Stimulated activated naive CD8-positive, alpha-beta T cell treated with anti-CD3 and anti-CD28 coated beads, Interleukin-15, amount 100 ng/mL, for 72 hours (primary cell): ENCODE measurements at regions not wholly inside any gene's neighbourhood (a gene's known extent, or its start where the extent isn't known, plus 50 kb on each side); places are given as distances from the start of the nearest gene placed in this dataset.
"Not testable (repeated sequence)": the region's sequence is repeated elsewhere in the genome, so short reads cannot be mapped to it uniquely, and the experiment has no call there.

Experiments
- ATAC-seq: fragments of 150-1000 bp; cut with Tn5 transposase; 2 replicates; pipeline ENCODE4 v1.10.0; 2021; ENCODE audit warnings: mild to moderate bottlenecking, moderate library complexity
- DNase-seq, 2 donors: peaks; one replicate each; pipeline ENCODE4 v3.0.0; 2021 to 2022
- H3K27ac Mint-ChIP-seq, 2 donors: one replicate each; pipeline ENCODE4 v1.8.0; 2022; ENCODE audit warnings: mild to moderate bottlenecking in 2 of 2, mixed read lengths in 2 of 2, moderate library complexity in 2 of 2
- H3K27me3 Mint-ChIP-seq: one replicate; pipeline ENCODE4 v1.8.0; 2022; ENCODE audit warnings: mixed read lengths
- H3K4me1 Mint-ChIP-seq: one replicate; pipeline ENCODE4 v1.8.0; 2022; ENCODE audit warnings: mild to moderate bottlenecking, mixed read lengths
- H3K4me3 Mint-ChIP-seq, 2 donors: one replicate each; pipeline ENCODE4 v1.8.0; 2022; ENCODE audit warnings: mild to moderate bottlenecking in 2 of 2, mixed read lengths in 2 of 2, moderate library complexity in 1 of 2
- H3K9me3 Mint-ChIP-seq, 2 donors: one replicate each; pipeline ENCODE4 v1.8.0; 2022; ENCODE audit warnings: mixed read lengths in 2 of 2

GRCh38 chr4:126168484-126168883 is 853.7 kb downstream of the FAT4 start:
- Mint-ChIP-seq H3K27me3 (no peaks in the 10 kb centered on the region), H3K4me3 (no peak overlapping the region), H3K27ac (no peak overlapping the region), H3K9me3 (peaks cover 4 to 5% of the 10 kb centered on the region in 2 donors), H3K4me1 (no peaks in the 10 kb centered on the region)
- DNase-seq (no peak), ATAC-seq (no peak)

DNA sequence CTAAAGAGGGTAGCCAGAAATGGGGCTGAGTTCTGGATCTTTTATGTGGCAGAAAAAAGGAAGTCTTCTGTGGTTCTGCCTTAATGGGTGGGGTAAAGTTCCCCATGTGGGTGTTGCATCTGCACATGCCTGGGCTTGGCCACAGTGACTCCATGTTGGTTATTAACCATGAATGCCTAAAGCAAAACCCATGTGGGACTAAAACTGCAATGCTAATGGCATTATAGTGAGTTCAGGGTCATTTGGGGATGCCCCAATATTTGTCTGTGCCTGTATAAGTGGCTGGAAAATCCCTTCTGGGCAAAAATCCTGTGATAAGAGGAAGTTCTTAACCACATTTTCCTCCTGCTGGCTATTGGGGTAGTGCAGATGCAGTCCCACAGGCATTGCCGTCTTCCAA is 857.4 kb downstream of the FAT4 start:
- DNase-seq = no peak
- no peak overlapping the region for H3K4me3 Mint-ChIP-seq

DNA sequence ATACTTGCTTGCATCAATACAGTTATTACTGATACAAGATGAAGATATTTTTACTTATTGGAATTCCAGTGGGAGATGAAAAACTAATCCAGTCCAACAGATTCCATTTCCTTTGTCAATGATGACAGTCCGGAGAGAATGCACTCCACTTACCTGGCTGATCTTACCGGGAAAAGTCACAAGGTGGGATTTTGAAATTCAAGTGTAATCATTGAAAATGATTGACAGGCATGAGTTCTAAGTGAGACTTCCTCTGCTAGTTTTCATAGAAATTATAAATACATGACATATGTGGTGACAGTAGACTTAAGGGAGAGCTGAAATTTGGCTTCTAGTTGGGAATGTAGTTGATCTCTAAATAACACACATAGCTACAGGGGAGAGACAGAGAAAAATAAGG is 859.9 kb downstream of the FAT4 start:
- H3K27ac Mint-ChIP-seq = no peak overlapping the region
- H3K4me1 Mint-ChIP-seq = no peaks in the 10 kb centered on the region
- H3K9me3 Mint-ChIP-seq = peaks cover 0 to 19% of the 10 kb centered on the region in 2 donors
- no peak overlapping the region for H3K4me3 Mint-ChIP-seq
- ATAC-seq (no peak), DNase-seq (no peak)
- no peaks in the 10 kb centered on the region for H3K27me3 Mint-ChIP-seq

More for the DNA sequence above, 857.4 kb downstream of the FAT4 start:
- Mint-ChIP-seq H3K27ac (no peak overlapping the region), H3K27me3 (no peaks in the 10 kb centered on the region), H3K9me3 (peaks cover 0 to 15% of the 10 kb centered on the region in 2 donors), H3K4me1 (no peaks in the 10 kb centered on the region)
- ATAC-seq = no peak

- Mint-ChIP-seq H3K9me3 (peaks cover 0 to 16% of the 10 kb centered on the region in 2 donors), H3K4me3 (no peak overlapping the region), H3K27me3 (no peaks in the 10 kb centered on the region), H3K27ac (no peak overlapping the region), H3K4me1 (no peaks in the 10 kb centered on the region)
- DNase-seq = no peak
- no peak for ATAC-seq
These were observed 865.9 kb downstream of the FAT4 start for GRCh38 chr4:126180642-126181041.

DNA sequence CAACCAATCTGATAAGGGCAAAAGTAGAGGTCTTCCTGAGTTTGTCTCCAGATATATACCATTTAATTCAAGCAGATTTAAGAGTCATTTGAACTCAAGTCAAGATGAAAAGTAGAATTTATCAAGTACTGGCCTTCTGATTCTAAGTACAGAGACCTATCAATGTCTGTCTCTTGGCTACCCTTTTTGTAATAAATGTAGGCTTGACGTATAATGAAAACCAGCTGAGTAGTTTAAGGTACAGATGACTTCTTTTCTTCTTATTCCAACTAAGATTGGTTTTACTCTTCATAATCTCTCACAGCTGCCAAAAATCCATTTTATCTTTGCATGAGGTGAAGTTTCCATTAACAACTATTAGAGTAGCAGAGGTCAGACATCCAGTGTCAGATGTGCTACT is 867.6 kb downstream of the FAT4 start:
- no peak for DNase-seq
- no peak for ATAC-seq
- Mint-ChIP-seq H3K4me1 (no peaks in the 10 kb centered on the region), H3K27me3 (no peaks in the 10 kb centered on the region), H3K4me3 (no peak overlapping the region), H3K9me3 (peaks cover 0 to 12% of the 10 kb centered on the region in 2 donors), H3K27ac (no peak overlapping the region)

- ATAC-seq = no peak
These were observed 868.0 kb downstream of the FAT4 start for GRCh38 chr4:126182786-126183185.

GRCh38 chr4:126183206-126183605 is 868.5 kb downstream of the FAT4 start:
- Mint-ChIP-seq H3K4me3 (no peak overlapping the region), H3K4me1 (no peaks in the 10 kb centered on the region), H3K27me3 (no peaks in the 10 kb centered on the region), H3K9me3 (peaks cover 2 to 9% of the 10 kb centered on the region in 2 donors), H3K27ac (no peak overlapping the region)
- ATAC-seq (no peak), DNase-seq (no peak)

More at GRCh38 chr4:126182786-126183185, 868.0 kb downstream of the FAT4 start:
- Mint-ChIP-seq H3K4me1 (no peaks in the 10 kb centered on the region), H3K27ac (no peak overlapping the region), H3K4me3 (no peak overlapping the region), H3K9me3 (peaks cover 0 to 9% of the 10 kb centered on the region in 2 donors), H3K27me3 (no peaks in the 10 kb centered on the region)
- no peak for DNase-seq

- Mint-ChIP-seq H3K27me3 (no peaks in the 10 kb centered on the region), H3K4me1 (no peaks in the 10 kb centered on the region), H3K4me3 (no peak overlapping the region), H3K27ac (no peak overlapping the region), H3K9me3 (peaks cover 9 to 15% of the 10 kb centered on the region in 2 donors)
- DNase-seq = no peak
- no peak for ATAC-seq
These were observed 876.8 kb downstream of the FAT4 start for GRCh38 chr4:126191536-126191935.

- Mint-ChIP-seq H3K4me3 (no peak overlapping the region), H3K9me3 (peaks cover 9 to 18% of the 10 kb centered on the region in 2 donors), H3K27me3 (no peaks in the 10 kb centered on the region), H3K27ac (no peak overlapping the region), H3K4me1 (no peaks in the 10 kb centered on the region)
- ATAC-seq (no peak), DNase-seq (no peak)
These were observed 877.8 kb downstream of the FAT4 start for GRCh38 chr4:126192506-126192905.

GRCh38 chr4:126201251-126202138 is 886.7 kb downstream of the FAT4 start:
- DNase-seq, H3K4me3 Mint-ChIP-seq, ATAC-seq, H3K27me3 Mint-ChIP-seq, H3K27ac Mint-ChIP-seq, H3K4me1 Mint-ChIP-seq: not testable (repeated sequence)
- H3K9me3 Mint-ChIP-seq = peaks cover 0 to 24% of the 10 kb centered on the region in 2 donors

DNA sequence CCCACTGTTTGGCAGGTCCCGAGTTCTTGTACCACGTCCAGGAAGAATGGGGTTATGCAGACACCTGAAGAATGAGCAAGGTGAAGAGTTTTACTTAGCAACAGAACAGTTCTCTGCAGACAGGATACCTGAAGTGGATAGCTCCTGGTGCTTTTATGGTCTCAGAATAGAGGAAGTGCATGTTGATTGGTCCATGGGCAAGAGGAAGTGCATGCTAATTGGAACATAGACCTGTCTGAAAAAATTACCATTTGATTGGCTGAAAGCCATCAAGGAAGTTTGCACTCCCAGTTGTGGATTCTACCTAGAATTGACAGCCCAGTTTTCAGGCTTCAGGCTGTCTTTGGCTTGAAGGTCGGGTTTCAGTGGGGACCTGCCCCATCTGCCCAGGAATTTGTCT is 887.5 kb downstream of the FAT4 start:
- H3K27ac Mint-ChIP-seq = no peak overlapping the region
- no peak for ATAC-seq

DNA sequence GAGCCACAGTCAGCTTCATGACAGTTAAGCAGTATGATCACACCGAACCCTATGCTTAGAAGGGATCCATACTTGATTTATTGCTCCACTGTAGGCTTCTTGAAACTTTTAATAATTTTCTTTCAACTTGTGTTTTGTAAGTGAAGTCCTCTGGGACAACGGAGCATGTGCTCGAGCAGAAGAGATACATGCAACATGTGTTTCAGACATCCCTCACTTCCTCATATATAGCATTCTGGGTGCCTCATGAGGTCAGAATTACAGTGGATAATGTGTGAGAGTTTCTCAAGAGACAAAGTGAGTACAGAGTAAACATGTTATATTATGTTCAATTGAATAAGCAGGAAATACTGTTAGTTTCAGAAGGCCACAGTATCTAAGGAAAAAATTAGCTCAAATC is 893.2 kb downstream of the FAT4 start:
- Mint-ChIP-seq H3K9me3 (peaks cover 4 to 9% of the 10 kb centered on the region in 2 donors), H3K4me3 (no peak overlapping the region), H3K27me3 (no peaks in the 10 kb centered on the region), H3K4me1 (no peaks in the 10 kb centered on the region), H3K27ac (no peak overlapping the region)
- DNase-seq (no peak), ATAC-seq (no peak)

More for the DNA sequence above, 887.5 kb downstream of the FAT4 start:
- no peaks in the 10 kb centered on the region for H3K27me3 Mint-ChIP-seq
- H3K9me3 Mint-ChIP-seq = peaks cover 0 to 24% of the 10 kb centered on the region in 2 donors
- no peak for DNase-seq
- H3K4me1 Mint-ChIP-seq = no peaks in the 10 kb centered on the region
- H3K4me3 Mint-ChIP-seq = no peak overlapping the region

DNA sequence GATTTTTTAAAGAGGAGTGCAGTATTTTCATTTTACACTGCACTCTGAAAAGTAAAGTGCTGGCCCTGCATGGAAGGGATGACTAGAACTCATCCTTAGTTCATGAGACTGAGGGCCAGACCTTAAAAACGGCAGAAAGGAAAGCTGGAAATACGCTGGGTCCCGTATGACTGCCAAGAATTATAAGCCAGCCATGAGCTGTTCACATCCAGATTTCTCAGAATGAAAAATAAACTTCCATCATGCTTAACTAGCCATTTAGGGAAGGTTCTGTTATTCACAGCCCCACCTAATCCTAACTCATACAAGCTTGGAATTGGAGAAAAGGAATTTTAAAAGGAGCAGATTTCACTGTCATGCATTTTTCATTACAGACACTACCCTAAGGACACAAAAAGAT is 894.4 kb downstream of the FAT4 start:
- no peak for DNase-seq
- H3K9me3 Mint-ChIP-seq = peaks cover 0 to 9% of the 10 kb centered on the region in 2 donors
- no peaks in the 10 kb centered on the region for H3K4me1 Mint-ChIP-seq
- no peak overlapping the region for H3K4me3 Mint-ChIP-seq
- no peaks in the 10 kb centered on the region for H3K27me3 Mint-ChIP-seq
- no peak for ATAC-seq
- no peak overlapping the region for H3K27ac Mint-ChIP-seq

DNA sequence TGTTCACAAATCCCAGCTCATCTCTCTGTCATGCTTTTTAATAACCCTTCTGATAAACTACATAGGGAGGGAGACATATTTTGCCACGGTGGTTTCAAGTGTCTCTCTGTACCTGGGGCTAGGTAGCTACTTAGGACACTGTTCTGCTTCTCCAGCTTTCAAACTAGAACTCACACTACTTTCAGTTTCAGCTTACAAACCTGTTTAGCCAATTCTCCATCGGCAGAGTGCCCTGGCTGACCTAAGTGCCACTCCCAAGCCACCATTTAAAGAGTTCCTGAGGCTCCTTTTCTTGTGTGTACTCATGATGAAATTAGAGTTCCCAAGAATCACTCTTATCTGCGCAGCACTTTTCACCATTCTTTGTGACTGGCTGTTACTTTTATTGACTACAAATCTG is 899.2 kb downstream of the FAT4 start:
- H3K4me1 Mint-ChIP-seq = no peaks in the 10 kb centered on the region
- no peak overlapping the region for H3K27ac Mint-ChIP-seq
- no peaks in the 10 kb centered on the region for H3K9me3 Mint-ChIP-seq
- no peak for DNase-seq
- H3K27me3 Mint-ChIP-seq = no peaks in the 10 kb centered on the region
- ATAC-seq = no peak
- H3K4me3 Mint-ChIP-seq = no peak overlapping the region

DNA sequence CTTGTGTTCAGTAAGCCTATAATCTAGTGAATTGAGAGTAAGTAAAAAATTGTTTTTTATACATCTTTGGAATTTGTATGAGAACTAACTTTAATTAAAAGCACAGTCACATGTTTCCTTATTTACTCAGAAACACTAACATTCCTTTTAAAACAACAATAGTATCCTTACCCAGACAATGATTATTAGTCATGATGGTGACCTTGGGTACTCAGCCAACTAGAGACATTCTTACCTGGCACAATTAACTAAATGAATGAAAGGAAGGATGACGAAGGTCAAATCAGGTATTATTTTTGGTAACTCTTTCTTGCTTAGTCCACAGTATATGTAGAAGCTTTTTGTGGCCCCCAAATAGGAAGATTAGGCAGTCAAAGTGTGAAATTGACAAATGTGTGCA is 901.0 kb downstream of the FAT4 start:
- Mint-ChIP-seq H3K27me3 (no peaks in the 10 kb centered on the region), H3K4me3 (no peak overlapping the region), H3K27ac (no peak overlapping the region), H3K4me1 (no peaks in the 10 kb centered on the region), H3K9me3 (no peaks in the 10 kb centered on the region)
- ATAC-seq (no peak), DNase-seq (no peak)

DNA sequence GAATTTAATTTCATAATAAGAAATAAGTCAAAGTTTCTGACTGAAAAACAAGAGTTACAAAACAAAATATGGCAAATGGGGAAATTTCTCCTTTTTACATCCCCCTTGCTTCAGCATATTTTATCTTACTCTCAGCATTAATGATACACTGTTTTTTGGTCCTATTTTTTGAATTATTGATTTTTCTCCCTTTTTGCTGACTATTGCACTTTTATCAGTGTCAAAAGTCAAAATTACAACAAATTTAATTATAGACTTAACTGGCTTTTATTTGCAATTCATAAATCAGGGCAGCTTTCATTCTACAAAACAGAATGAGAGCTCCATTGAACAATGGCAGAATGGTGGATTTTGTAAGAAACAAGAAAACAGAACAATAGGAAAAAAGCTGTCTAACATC is 901.9 kb downstream of the FAT4 start:
- Mint-ChIP-seq H3K4me3 (no peak overlapping the region), H3K27me3 (no peaks in the 10 kb centered on the region), H3K9me3 (no peaks in the 10 kb centered on the region), H3K27ac (no peak overlapping the region), H3K4me1 (no peaks in the 10 kb centered on the region)
- no peak for DNase-seq
- no peak for ATAC-seq

DNA sequence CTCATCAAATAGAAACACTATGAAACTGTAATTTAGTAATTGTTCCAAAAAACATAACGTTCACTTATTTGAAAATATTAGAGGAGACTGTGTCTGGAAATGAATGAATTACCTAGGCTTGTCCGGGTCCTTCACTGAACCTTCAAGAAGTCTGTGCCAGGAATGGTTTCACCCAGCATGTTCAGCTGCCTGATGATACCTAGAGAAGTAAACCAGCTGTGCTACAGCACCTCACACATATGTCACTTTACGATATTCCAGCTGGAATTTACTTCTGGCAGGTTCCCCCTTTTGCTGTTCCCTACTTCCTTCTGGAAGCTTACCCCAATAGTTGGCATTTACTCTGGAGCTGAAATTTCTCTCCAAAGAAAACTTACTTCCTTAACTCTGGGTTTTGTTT is 906.5 kb downstream of the FAT4 start:
- H3K4me1 Mint-ChIP-seq = no peaks in the 10 kb centered on the region
- no peak for DNase-seq

More for the DNA sequence above, 906.5 kb downstream of the FAT4 start:
- H3K27ac Mint-ChIP-seq = no peak overlapping the region
- no peaks in the 10 kb centered on the region for H3K27me3 Mint-ChIP-seq
- no peak overlapping the region for H3K4me3 Mint-ChIP-seq
- ATAC-seq = no peak
- no peaks in the 10 kb centered on the region for H3K9me3 Mint-ChIP-seq
